Stimulated activated CD4-positive, alpha-beta T cell treated with anti-CD3 and anti-CD28 coated beads, Interleukin-4, amount 100 ng/mL, for 48 hours (primary cell): ENCODE measurements at regions not wholly inside any gene's neighbourhood (a gene's known extent, or its start where the extent isn't known, plus 50 kb on each side); places are given as distances from the start of the nearest gene placed in this dataset.
"Not testable (repeated sequence)": the region's sequence is repeated elsewhere in the genome, so short reads cannot be mapped to it uniquely, and the experiment has no call there.

Experiments
- DNase-seq, 2 donors: peaks; one replicate each; pipeline ENCODE4 v3.0.0-alpha.2; 2020; ENCODE audit warnings: low read depth in 2 of 2

- DNase-seq: no peak
Measured at GRCh38 chr9:86575825-86576525, 221.8 kb upstream of the TUT7 start.

- no peak for DNase-seq
Measured at GRCh38 chr9:86575137-86575536, 220.9 kb upstream of the TUT7 start.

- no peak for DNase-seq
Measured at GRCh38 chr9:86573886-86574285, 219.7 kb upstream of the TUT7 start.

GRCh38 chr9:86572904-86573303 lies 218.7 kb upstream of the TUT7 start:
- no peak for DNase-seq

- DNase-seq: not testable (repeated sequence)
Measured at GRCh38 chr9:86565603-86566002, 211.4 kb upstream of the TUT7 start.

- no peak for DNase-seq
Measured at GRCh38 chr9:86563936-86564335, 209.7 kb upstream of the TUT7 start.

- no peak for DNase-seq
Measured at GRCh38 chr9:86563350-86563749, 209.1 kb upstream of the TUT7 start.

GRCh38 chr9:86562691-86563090 lies 208.5 kb upstream of the TUT7 start:
- no peak for DNase-seq

- no peak for DNase-seq
Measured at GRCh38 chr9:86557918-86558317, 203.7 kb upstream of the TUT7 start.

- DNase-seq: no peak
Measured at GRCh38 chr9:86557063-86557766, 203.0 kb upstream of the TUT7 start.

- no peak for DNase-seq
Measured at GRCh38 chr9:86555661-86556060, 201.5 kb upstream of the TUT7 start.

- DNase-seq: no peak
Measured at GRCh38 chr9:86550401-86550800, 196.2 kb upstream of the TUT7 start.

GRCh38 chr9:86549920-86550319 lies 195.7 kb upstream of the TUT7 start:
- DNase-seq: no peak

- DNase-seq: no peak
Measured at GRCh38 chr9:86549401-86549811, 195.2 kb upstream of the TUT7 start.

GRCh38 chr9:86548220-86548619 lies 194.0 kb upstream of the TUT7 start:
- DNase-seq: no peak

- DNase-seq: no peak
Measured at GRCh38 chr9:86547571-86547970, 193.4 kb upstream of the TUT7 start.

- DNase-seq: no peak
Measured at GRCh38 chr9:86546712-86547111, 192.5 kb upstream of the TUT7 start.

- no peak for DNase-seq
Measured at GRCh38 chr9:86545090-86545489, 190.9 kb upstream of the TUT7 start.

GRCh38 chr9:86541014-86541570 lies 186.9 kb upstream of the TUT7 start:
- no peak for DNase-seq

- no peak for DNase-seq
Measured at GRCh38 chr9:86535406-86535915, 181.3 kb upstream of the TUT7 start.

- DNase-seq: no peak
Measured at GRCh38 chr9:86534572-86535258, 180.5 kb upstream of the TUT7 start.

GRCh38 chr9:86531971-86532640 lies 177.9 kb upstream of the TUT7 start:
- DNase-seq: no peak
